Right lobe of liver (tissue), 6 donors: ENCODE measurements at regions not wholly inside any gene's neighbourhood (a gene's known extent, or its start where the extent isn't known, plus 50 kb on each side); places are given as distances from the start of the nearest gene placed in this dataset.

Source experiments
- ATAC-seq, 4 donors: fragments of 200-7000 bp; cut with Tn5 transposase; one replicate each; pipeline ENCODE4 v1.9.1; 2020; ENCODE audit warnings: mild to moderate bottlenecking in 4 of 4, moderate library complexity in 4 of 4
- DNase-seq, 3 donors: peaks; one replicate each; pipeline ENCODE4 v3.0.0-alpha.2; 2020
- H3K27ac ChIP-seq, 3 donors: fragments of 200-600 bp; one replicate each; pipeline ENCODE4 v1.8.0; 2022
- H3K27me3 ChIP-seq, 2 donors: fragments of 200-600 bp; one replicate each; pipeline ENCODE4 v1.8.0; 2022
- H3K36me3 ChIP-seq, 4 donors: fragments of 200-600 bp; sonication (generic) in 1 of 4; one replicate each; pipeline versions ENCODE4 v1.5.1 to v1.8.0; 2017 to 2022; ENCODE audit warnings: control low read depth in 1 of 4
- H3K4me1 ChIP-seq, 4 donors: fragments of 200-600 bp; sonication (generic) in 1 of 4; one replicate each; pipeline versions ENCODE4 v1.5.1 to v1.8.0; 2017 to 2022; ENCODE audit warnings: control low read depth in 1 of 4
- H3K4me3 ChIP-seq, 3 donors: fragments of 200-600 bp; one replicate each; pipeline ENCODE4 v1.8.0; 2022
- H3K9me3 ChIP-seq, 4 donors: fragments of 200-600 bp; sonication (generic) in 1 of 4; one replicate each; pipeline versions ENCODE4 v1.5.1 to v1.8.0; 2017 to 2022; ENCODE audit warnings: control low read depth in 1 of 4
- POLR2A ChIP-seq: fragments of 450-650 bp; IDR thresholded peaks from one replicate; pipeline ENCODE4 v1.6.1; 2017; ENCODE audit warnings: antibody characterized with exemption, mild to moderate bottlenecking
- WGBS: methylation state at CpG from one replicate; pipeline ENCODE4 v1.1.6; 2018; ENCODE audit warnings: low coverage, low lambda C conversion rate; ENCODE audit not compliant: insufficient coverage; ENCODE audit errors: missing lambda C conversion rate; 5-methylcytosine and 5-hydroxymethylcytosine counted together
- intact Hi-C, 2 donors: fragments of 100-400 bp; cut with DNase I; formaldehyde crosslinking; loops; one replicate each; pipeline versions ENCODE4 v1.11.2 to v1.14.1; 2022
- TF ChIP-seq, protein P1 (sequence below), 4 donors: fragments of 200-600 bp in 3 of 4; fragments of 450-650 bp in 1 of 4; IDR thresholded peaks; one replicate each; pipeline versions ENCODE4 v1.5.1 to v1.8.0; 2016 to 2022; ENCODE audit warnings: antibody characterized with exemption in 4 of 4, mild to moderate bottlenecking in 2 of 4
- donor health status: DM: no; HTN: yes; CAD: no.
- donor health status: DM: no; HTN: no; CAD: no.
- donor health status: DM: no; HTN: no; CAD: no.
- donor health status: DM: no; HTN: yes; CAD: no.
- donor health status: DM: no; HTN: yes; CAD: no.

DNA sequence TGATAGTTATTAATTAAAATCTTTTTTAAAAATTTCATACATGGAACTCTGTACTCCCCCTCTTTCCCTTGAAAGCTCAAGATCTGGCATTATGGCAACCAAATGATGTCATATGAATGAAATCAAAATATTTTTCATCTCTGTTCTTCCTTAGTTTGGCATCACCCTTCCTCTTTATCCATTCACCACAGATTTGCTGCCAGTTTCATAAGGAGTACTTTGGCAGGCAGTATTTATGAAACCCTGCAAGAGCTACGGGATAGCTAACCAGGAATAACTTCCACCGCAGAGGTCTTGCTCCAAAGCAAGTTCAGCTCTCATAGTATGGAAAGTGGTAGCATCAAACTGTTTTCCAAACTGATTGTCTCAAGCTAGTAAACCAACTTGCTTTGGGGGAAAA, 113.9 kb upstream of the DOK5 start:
- ATAC-seq = no peak
- intact Hi-C loops = no loop called here
- no peak for DNase-seq
- Histone ChIP-seq H3K36me3 (no peaks in the 10 kb centered on the region), H3K27ac (no peak overlapping the region), H3K27me3 (no peaks in the 10 kb centered on the region), H3K4me3 (no peak overlapping the region), H3K4me1 (peaks cover 0 to 7% (median 0%) of the 10 kb centered on the region in 4 donors), H3K9me3 (no peaks in the 10 kb centered on the region)
- WGBS = 49% methylated on average over 2 of the region's 2 CpGs
- TF ChIP-seq POLR2A = no peak
- TF ChIP-seq, protein P1, sequence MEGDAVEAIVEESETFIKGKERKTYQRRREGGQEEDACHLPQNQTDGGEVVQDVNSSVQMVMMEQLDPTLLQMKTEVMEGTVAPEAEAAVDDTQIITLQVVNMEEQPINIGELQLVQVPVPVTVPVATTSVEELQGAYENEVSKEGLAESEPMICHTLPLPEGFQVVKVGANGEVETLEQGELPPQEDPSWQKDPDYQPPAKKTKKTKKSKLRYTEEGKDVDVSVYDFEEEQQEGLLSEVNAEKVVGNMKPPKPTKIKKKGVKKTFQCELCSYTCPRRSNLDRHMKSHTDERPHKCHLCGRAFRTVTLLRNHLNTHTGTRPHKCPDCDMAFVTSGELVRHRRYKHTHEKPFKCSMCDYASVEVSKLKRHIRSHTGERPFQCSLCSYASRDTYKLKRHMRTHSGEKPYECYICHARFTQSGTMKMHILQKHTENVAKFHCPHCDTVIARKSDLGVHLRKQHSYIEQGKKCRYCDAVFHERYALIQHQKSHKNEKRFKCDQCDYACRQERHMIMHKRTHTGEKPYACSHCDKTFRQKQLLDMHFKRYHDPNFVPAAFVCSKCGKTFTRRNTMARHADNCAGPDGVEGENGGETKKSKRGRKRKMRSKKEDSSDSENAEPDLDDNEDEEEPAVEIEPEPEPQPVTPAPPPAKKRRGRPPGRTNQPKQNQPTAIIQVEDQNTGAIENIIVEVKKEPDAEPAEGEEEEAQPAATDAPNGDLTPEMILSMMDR (IDR thresholded peaks at IDR 0.05) = no peak

DNA sequence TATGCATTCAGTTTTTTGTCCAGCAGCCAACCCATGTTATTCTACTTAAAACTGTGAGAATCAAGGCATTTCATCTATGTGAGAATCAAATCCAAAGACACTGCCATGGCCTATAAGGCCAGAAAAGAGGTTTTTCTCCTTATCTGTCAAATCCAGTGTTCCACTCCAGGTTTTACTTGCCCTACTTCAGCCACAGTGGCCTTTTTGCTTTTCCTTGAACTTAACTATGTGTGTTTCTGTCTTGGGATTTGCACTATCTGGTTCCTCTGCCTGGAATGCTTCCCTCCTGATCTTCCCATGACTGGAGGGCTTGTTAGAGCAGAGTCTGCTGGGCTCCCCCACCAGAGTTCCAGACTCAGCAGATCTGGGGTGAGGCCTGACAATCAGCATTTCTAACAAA, 113.1 kb upstream of the DOK5 start:
- Histone ChIP-seq H3K36me3 (no peaks in the 10 kb centered on the region), H3K27ac (no peak overlapping the region), H3K4me1 (peaks cover 0 to 7% (median 0%) of the 10 kb centered on the region in 4 donors), H3K27me3 (no peaks in the 10 kb centered on the region), H3K9me3 (no peaks in the 10 kb centered on the region), H3K4me3 (no peak overlapping the region)
- intact Hi-C loops = no loop called here
- TF ChIP-seq, protein P1 (IDR thresholded peaks at IDR 0.05) = no peak
- no peak for TF ChIP-seq POLR2A
- ATAC-seq = no peak
- DNase-seq = no peak

DNA sequence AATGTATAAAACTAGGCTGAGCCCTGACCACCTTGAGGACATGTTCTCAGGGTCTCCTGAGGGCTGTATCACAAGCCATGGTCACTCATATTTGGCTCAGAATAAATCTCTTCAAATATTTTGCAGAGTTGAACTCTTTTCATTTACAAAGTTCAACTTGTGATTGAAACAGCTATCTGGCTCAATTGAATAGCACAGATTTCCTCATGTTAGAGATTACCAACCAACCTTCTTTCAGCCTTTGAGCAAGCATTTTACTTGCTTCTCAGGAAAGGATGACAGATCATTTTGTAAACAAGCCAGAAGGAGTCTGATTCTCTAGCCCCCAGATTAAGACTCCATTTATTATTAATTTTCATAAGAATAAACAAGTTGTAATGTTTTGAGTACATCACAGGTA, 111.0 kb upstream of the DOK5 start:
- Histone ChIP-seq H3K27me3 (no peaks in the 10 kb centered on the region), H3K27ac (peak overlapping the region; percentile 6 to 63 (median 21)), H3K4me3 (no peak overlapping the region), H3K36me3 (no peaks in the 10 kb centered on the region), H3K9me3 (no peaks in the 10 kb centered on the region), H3K4me1 (peaks cover 0 to 7% (median 0%) of the 10 kb centered on the region in 4 donors)
- intact Hi-C loops = no loop called here
- ATAC-seq (peak; percentile 46 to 84 (median 64)), DNase-seq (no peak)
- TF ChIP-seq, protein P1 (IDR thresholded peaks at IDR 0.05) = no peak
- TF ChIP-seq POLR2A = no peak

DNA sequence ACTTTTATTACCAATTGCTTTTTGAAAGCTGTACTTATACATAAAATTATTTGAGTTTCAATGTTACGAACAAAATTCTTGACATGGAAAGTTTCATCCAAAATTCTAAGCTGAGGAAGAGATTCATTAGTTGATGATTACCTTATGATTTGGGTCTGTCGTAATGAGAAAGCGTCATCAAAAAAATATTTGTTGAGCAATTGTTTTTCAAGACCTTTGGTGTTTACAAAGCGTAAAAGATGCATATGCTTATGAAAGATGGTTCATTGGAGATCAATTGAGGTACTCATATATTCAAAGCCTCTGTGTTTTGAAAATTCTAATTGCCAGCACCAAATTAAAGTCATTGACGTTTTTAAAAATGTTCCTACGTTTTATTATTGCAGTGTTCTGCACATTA, 110.5 kb upstream of the DOK5 start:
- no peaks in the 10 kb centered on the region for H3K36me3 ChIP-seq
- no peak for TF ChIP-seq POLR2A
- TF ChIP-seq, protein P1 (IDR thresholded peaks at IDR 0.05) = no peak
- ATAC-seq (peak; percentile 14 to 79 (median 52)), DNase-seq (no peak)
- no peaks in the 10 kb centered on the region for H3K27me3 ChIP-seq
- H3K9me3 ChIP-seq = no peaks in the 10 kb centered on the region
- WGBS = 21% methylated on average over 6 of the region's 6 CpGs
- H3K4me3 ChIP-seq = no peak overlapping the region
- peaks cover 0 to 7% (median 0%) of the 10 kb centered on the region in 4 donors for H3K4me1 ChIP-seq
- peak overlapping the region; percentile 6 to 63 (median 21) for H3K27ac ChIP-seq
- intact Hi-C loops = no loop called here

DNA sequence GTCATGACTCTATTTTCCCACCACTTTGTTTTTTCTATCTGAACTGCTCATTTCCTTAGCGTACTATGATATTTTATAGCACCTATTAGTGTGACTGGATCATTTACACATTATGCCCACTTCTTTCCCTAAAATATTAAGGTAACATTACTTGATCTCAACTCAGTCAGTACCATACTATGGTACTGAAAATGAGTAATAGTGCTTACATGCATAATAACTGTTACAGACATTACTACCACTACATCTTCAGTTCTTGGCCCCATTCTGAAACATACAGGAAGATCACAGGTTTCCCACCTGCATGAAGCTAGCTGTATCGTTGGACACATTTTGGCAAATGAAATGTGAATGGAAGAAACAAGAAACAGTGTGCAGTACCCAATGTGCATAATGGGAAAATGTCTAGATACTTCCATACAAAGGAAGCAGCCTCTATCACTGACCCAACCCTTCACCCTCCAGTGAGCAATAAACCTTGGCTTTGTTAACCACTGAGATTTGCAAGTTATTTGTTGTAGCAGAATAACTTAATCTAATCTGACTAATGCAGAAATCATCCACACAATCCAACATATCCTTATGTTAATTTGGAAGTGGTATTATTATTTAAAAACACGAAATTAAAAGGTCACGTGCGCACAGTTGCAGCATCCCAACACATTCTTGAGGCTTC, 108.6 kb upstream of the DOK5 start:
- DNase-seq = no peak

More for the DNA sequence above, 108.6 kb upstream of the DOK5 start:
- Histone ChIP-seq H3K27me3 (no peaks in the 10 kb centered on the region), H3K27ac (no peak overlapping the region), H3K9me3 (no peaks in the 10 kb centered on the region), H3K36me3 (no peaks in the 10 kb centered on the region), H3K4me3 (no peak overlapping the region), H3K4me1 (peaks cover 0 to 7% (median 0%) of the 10 kb centered on the region in 4 donors)
- WGBS = 76% methylated on average over 5 of the region's 5 CpGs
- intact Hi-C loops = no loop called here
- ATAC-seq = no peak
- TF ChIP-seq, protein P1 (IDR thresholded peaks at IDR 0.05) = no peak
- no peak for TF ChIP-seq POLR2A
